ENCODE measurements at regions not wholly inside any gene's neighbourhood (a gene's known extent, or its start where the extent isn't known, plus 50 kb on each side); places are given as distances from the start of the nearest gene placed in this dataset.

GRCh38 chr6:141890661-141891060 is 242.1 kb upstream of the GJE1 start:
- Histone ChIP-seq H3K9me3 (ENCODE audit: low read depth) (no peaks in the 10 kb centered on the region), H3K9me2 (replicated peaks; ENCODE audit: insufficient read depth) (no peaks in the 10 kb centered on the region), H3K27me3 (no peaks in the 10 kb centered on the region), H4K20me1 (ENCODE audit: insufficient read depth, poor library complexity, severe bottlenecking) (no peaks in the 10 kb centered on the region), H3K4me2 (no peak overlapping the region), H3K79me2 (no peaks in the 10 kb centered on the region), H3K4me1 (ENCODE audit: insufficient read depth) (no peaks in the 10 kb centered on the region), H3K27ac (no peak overlapping the region), H2AFZ (no peak overlapping the region), H3K36me3 (replicated peaks; ENCODE audit: insufficient read depth, low read depth) (no peaks in the 10 kb centered on the region), H3K4me3 (no peak overlapping the region)
- DNase-seq (ENCODE audit: low spot score) = no peak
- WGBS (ENCODE audit: low lambda C conversion rate, missing lambda C conversion rate) = 90% methylated on average over 2 of the region's 2 CpGs
- TF ChIP-seq CTCF (IDR thresholded peaks at IDR 0.05; ENCODE audit: poor library complexity) (no peak), EZH2phosphoT487 (IDR thresholded peaks at IDR 0.05; ENCODE audit: low read depth, severe bottlenecking, unreplicated experiment) (no peak), EZH2 (IDR thresholded peaks at IDR 0.05; ENCODE audit: borderline replicate concordance) (no peak)

DNA sequence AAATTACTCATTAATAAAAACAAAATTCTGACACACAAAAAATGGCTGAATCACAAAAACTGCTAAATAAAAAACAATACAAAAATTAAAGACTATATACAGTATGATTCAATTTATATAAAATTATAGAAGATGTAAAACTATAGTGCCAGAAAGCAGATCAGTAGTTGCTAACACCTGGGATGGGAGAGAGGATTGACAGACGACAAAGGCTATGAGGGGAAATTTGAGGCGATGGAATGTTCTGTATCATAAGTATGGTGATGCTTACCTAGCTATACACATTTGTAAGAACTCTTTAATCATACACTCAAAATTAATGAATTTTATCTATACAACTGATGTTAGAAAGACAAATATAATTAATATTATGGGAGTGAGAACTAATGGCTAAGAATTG is 247.9 kb upstream of the GJE1 start:
- no peaks in the 10 kb centered on the region for H3K79me2 ChIP-seq

GRCh38 chr6:141878686-141879085 is 254.0 kb upstream of the GJE1 start:
- Histone ChIP-seq H3K9me3 (ENCODE audit: low read depth) (no peaks in the 10 kb centered on the region), H3K9me2 (replicated peaks; ENCODE audit: insufficient read depth) (no peaks in the 10 kb centered on the region), H3K4me2 (no peak overlapping the region), H3K27me3 (no peaks in the 10 kb centered on the region), H4K20me1 (ENCODE audit: insufficient read depth, poor library complexity, severe bottlenecking) (no peaks in the 10 kb centered on the region), H3K4me1 (ENCODE audit: insufficient read depth) (no peaks in the 10 kb centered on the region), H3K79me2 (no peaks in the 10 kb centered on the region), H3K4me3 (no peak overlapping the region), H3K27ac (no peak overlapping the region), H3K36me3 (replicated peaks; ENCODE audit: insufficient read depth, low read depth) (no peaks in the 10 kb centered on the region), H2AFZ (no peak overlapping the region)
- DNase-seq (ENCODE audit: low spot score) = no peak
- TF ChIP-seq CTCF (IDR thresholded peaks at IDR 0.05; ENCODE audit: poor library complexity) (no peak), EZH2phosphoT487 (IDR thresholded peaks at IDR 0.05; ENCODE audit: low read depth, severe bottlenecking, unreplicated experiment) (no peak)

More for the DNA sequence above, 247.9 kb upstream of the GJE1 start:
- no peak for DNase-seq (ENCODE audit: low spot score)
- H3K9me2 ChIP-seq (replicated peaks; ENCODE audit: insufficient read depth) = no peaks in the 10 kb centered on the region
- TF ChIP-seq EZH2phosphoT487 (IDR thresholded peaks at IDR 0.05; ENCODE audit: low read depth, severe bottlenecking, unreplicated experiment) = no peak
- no peak for TF ChIP-seq CTCF (IDR thresholded peaks at IDR 0.05; ENCODE audit: poor library complexity)
- no peak for TF ChIP-seq EZH2 (IDR thresholded peaks at IDR 0.05; ENCODE audit: borderline replicate concordance)
- no peak overlapping the region for H3K27ac ChIP-seq
- no peak overlapping the region for H3K4me2 ChIP-seq
- H4K20me1 ChIP-seq (ENCODE audit: insufficient read depth, poor library complexity, severe bottlenecking) = no peaks in the 10 kb centered on the region
- H3K9me3 ChIP-seq (ENCODE audit: low read depth) = no peaks in the 10 kb centered on the region
- H3K4me1 ChIP-seq (ENCODE audit: insufficient read depth) = no peaks in the 10 kb centered on the region
- no peaks in the 10 kb centered on the region for H3K36me3 ChIP-seq (replicated peaks; ENCODE audit: insufficient read depth, low read depth)
- H2AFZ ChIP-seq = no peak overlapping the region
- H3K4me3 ChIP-seq = no peak overlapping the region
- H3K27me3 ChIP-seq = no peaks in the 10 kb centered on the region
- 93% methylated on average over 2 of the region's 2 CpGs for WGBS (ENCODE audit: low lambda C conversion rate, missing lambda C conversion rate)

Data from hepatocyte (in vitro differentiated cells).